C4-2B (cell line): ENCODE measurements at regions not wholly inside any gene's neighbourhood (a gene's known extent, or its start where the extent isn't known, plus 50 kb on each side); places are given as distances from the start of the nearest gene placed in this dataset.
"Not testable (repeated sequence)": the region's sequence is repeated elsewhere in the genome, so short reads cannot be mapped to it uniquely, and the experiment has no call there.

Source experiments
- H3K27ac ChIP-seq: fragments of 450-650 bp; 2 replicates; pipeline ENCODE4 v1.5.1; 2017
- CTCF ChIP-seq: fragments of 450-650 bp; conservative IDR thresholded peaks from 2 replicates; pipeline ENCODE4 v1.5.1; 2017; ENCODE audit warnings: mild to moderate bottlenecking
- ZFX ChIP-seq: fragments of 450-650 bp; IDR thresholded peaks from 2 replicates; pipeline ENCODE4 v1.6.1; 2017

DNA sequence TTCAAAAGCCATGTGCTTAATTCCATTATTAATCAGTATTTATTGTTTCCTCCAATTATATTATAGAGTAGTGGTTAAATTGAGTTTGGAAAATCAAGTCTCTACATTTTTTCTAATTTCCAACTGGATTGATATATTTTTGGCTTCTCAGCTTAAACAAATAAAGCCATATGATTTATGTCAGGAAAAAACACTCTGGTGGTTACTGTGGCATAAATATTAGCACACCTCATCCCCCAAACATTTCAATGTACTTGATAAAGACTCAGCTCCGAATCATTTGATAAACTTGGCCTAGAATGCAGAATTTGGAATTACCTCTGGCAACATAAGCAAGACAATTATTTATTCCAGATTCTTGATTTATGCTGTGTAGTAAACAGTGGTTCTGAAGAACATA, 2313.8 kb downstream of the ARAP2 start:
- no peak overlapping the region for H3K27ac ChIP-seq
- TF ChIP-seq CTCF (no peak), ZFX (no peak)

- no peak overlapping the region for H3K27ac ChIP-seq
Observed at GRCh38 chr4:33931026-33931425, 2313.3 kb downstream of the ARAP2 start.

GRCh38 chr4:33940281-33940680, 2304.0 kb downstream of the ARAP2 start:
- no peak overlapping the region for H3K27ac ChIP-seq
- TF ChIP-seq CTCF (no peak), ZFX (no peak)

More at GRCh38 chr4:33931026-33931425, 2313.3 kb downstream of the ARAP2 start:
- TF ChIP-seq CTCF: no peak
- no peak for TF ChIP-seq ZFX

- no peak overlapping the region for H3K27ac ChIP-seq
- TF ChIP-seq CTCF (no peak), ZFX (no peak)
Observed at GRCh38 chr4:33941854-33942253, 2302.5 kb downstream of the ARAP2 start.

DNA sequence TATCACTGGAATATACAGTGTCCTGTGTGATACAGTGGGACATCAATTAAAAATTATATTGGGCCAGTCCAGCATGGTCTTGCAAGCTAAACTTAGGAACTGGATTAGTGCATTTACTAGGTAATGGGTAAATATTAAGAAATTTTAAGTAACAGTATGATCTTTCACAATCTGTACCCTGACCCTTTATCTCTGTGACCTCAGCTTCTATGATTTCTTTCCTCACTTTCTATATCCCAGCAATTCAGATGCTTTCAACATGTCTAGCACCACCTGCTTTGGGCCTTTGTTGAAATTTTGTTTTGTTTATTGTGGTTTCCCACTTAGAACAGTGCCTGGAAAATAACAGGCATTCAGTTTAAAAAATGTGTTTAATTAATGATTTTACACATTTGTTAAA, 2295.4 kb downstream of the ARAP2 start:
- TF ChIP-seq ZFX (no peak), CTCF (no peak)
- H3K27ac ChIP-seq: no peak overlapping the region

DNA sequence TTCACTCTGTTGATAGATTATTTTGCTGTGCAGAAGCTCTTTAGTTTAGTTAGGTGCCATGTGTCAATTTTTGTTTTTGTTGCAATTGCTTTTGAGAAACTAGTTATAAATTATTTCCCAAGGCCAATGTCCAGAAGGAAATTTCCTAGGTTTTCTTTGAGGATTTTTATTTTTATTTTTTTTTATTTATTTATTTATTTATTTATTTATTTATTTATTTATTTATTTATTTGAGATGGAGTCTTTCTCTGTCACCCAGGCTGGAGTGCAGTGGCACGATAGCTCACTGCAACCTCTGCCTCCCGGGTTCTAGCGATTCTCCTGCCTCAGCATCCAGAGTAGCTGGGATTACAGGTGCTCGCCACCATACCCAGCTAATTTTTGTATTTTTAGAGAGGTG, 2290.5 kb downstream of the ARAP2 start:
- H3K27ac ChIP-seq: not testable (repeated sequence)

DNA sequence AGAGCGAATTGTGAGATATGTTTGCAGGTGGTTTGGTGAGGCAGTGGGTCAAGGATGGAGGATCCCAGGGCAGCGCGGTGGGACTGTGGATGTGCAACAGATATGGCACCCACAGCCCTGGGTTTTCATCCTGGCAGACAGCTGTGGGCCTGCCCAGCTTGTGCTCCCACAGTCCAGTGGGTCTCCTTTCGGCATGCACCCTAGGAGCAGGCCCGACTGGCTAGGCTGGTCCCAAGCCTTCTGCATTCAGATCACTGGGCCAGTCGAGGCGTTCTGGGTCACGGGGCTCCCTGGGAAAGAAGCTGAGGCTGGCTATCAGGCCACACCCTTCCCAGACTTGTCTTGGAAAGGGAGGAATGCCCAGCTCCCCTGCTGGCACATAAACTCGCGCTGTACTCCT, 2289.6 kb downstream of the ARAP2 start:
- no peak for TF ChIP-seq ZFX
- TF ChIP-seq CTCF: no peak
- H3K27ac ChIP-seq: no peak overlapping the region

DNA sequence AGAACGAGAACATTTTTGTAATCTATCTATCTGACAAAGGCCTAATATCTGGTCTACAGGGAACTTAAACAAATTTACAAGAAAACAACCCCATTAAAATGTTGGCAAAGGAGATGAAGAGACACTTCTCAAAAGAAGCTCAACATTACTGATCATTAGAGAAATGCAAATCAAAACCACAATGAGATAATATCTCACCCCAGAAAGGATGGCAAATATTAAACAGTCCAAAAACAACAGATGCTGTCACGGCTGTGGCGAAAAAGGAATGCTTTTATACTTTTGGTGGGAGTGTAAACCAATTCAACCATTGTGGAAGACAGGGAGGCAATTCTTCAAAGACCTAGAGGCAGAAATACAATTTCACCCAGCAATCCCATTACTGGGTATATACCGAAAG, 2284.8 kb downstream of the ARAP2 start:
- TF ChIP-seq CTCF (no peak), ZFX (no peak)
- H3K27ac ChIP-seq: no peak overlapping the region
